Activated T-cell treated with anti-CD3 and anti-CD28 coated beads, Interleukin-2, amount 50 U/mL, for 72 hours (primary cell): ENCODE measurements at regions not wholly inside any gene's neighbourhood (a gene's known extent, or its start where the extent isn't known, plus 50 kb on each side); places are given as distances from the start of the nearest gene placed in this dataset.
A peak's percentile ranks its signal among the peaks of the same experiment; 100 is the strongest.
"Not testable (repeated sequence)": the region's sequence is repeated elsewhere in the genome, so short reads cannot be mapped to it uniquely, and the experiment has no call there.

Experiments used
- ATAC-seq, 2 donors: fragments of 150-1000 bp; cut with Tn5 transposase; replicated peaks in 1 of 2; 2 replicates each; pipeline ENCODE4 v1.10.0; 2021; ENCODE audit warnings: moderate library complexity in 2 of 2, mild to moderate bottlenecking in 1 of 2
- DNase-seq, 2 donors: peaks; one replicate each; pipeline ENCODE4 v3.0.0; 2021 to 2022; ENCODE audit warnings: mixed read lengths in 1 of 2
- H3K27ac Mint-ChIP-seq: one replicate; pipeline ENCODE4 v1.8.0; 2022; ENCODE audit warnings: mild to moderate bottlenecking, moderate library complexity, mixed read lengths
- H3K27me3 Mint-ChIP-seq: one replicate; pipeline ENCODE4 v1.8.0; 2022; ENCODE audit warnings: low read depth, mixed read lengths
- H3K36me3 Mint-ChIP-seq, 2 donors: one replicate each; pipeline ENCODE4 v1.8.0; 2022; ENCODE audit warnings: mixed read lengths in 2 of 2, mild to moderate bottlenecking in 1 of 2; ENCODE audit not compliant: insufficient read depth in 2 of 2
- H3K4me1 Mint-ChIP-seq: one replicate; pipeline ENCODE4 v1.8.0; 2022; ENCODE audit warnings: low read depth, mixed read lengths
- H3K4me3 Mint-ChIP-seq, 2 donors: one replicate each; pipeline ENCODE4 v1.8.0; 2022; ENCODE audit warnings: mild to moderate bottlenecking in 2 of 2, mixed read lengths in 2 of 2, moderate library complexity in 2 of 2
- H3K9me3 Mint-ChIP-seq, 2 donors: one replicate each; pipeline ENCODE4 v1.8.0; 2022; ENCODE audit warnings: mixed read lengths in 2 of 2

DNA sequence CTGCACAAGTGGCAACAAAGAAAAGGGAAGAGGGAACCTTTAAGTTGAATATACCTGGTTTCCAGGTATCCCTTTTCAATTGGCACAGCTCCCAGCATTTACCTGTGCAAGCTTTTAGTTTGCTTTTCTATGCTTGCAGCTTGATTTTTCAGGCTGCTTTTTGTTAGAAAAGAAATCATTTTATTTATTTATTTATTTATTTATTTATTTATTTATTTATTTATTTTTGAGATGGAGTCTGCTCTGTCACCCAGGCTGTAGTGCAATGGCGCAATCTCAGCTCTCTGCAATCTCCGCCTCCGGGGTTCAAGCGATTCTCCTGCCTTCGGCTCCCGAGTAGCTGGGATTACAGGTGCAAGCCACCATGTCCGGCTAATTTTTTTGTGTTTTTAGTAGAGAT, 587.1 kb downstream of the KCNT2 start:
- not testable (repeated sequence) for H3K27me3 Mint-ChIP-seq, H3K27ac Mint-ChIP-seq, H3K4me1 Mint-ChIP-seq, ATAC-seq, H3K36me3 Mint-ChIP-seq, DNase-seq, H3K9me3 Mint-ChIP-seq, H3K4me3 Mint-ChIP-seq

GRCh38 chr1:196009362-196009761, 598.9 kb downstream of the KCNT2 start:
- no peak overlapping the region for H3K27ac Mint-ChIP-seq
- ATAC-seq (no peak), DNase-seq (no peak)
- H3K36me3 Mint-ChIP-seq, result no peaks in the 10 kb centered on the region
- no peaks in the 10 kb centered on the region for H3K27me3 Mint-ChIP-seq
- H3K9me3 Mint-ChIP-seq, result peaks cover 0 to 2% of the 10 kb centered on the region in 2 donors
- H3K4me1 Mint-ChIP-seq, result no peaks in the 10 kb centered on the region
- no peak overlapping the region for H3K4me3 Mint-ChIP-seq

GRCh38 chr1:196007763-196008162, 600.5 kb downstream of the KCNT2 start:
- DNase-seq, result no peak
- H3K9me3 Mint-ChIP-seq, result peaks cover 0 to 2% of the 10 kb centered on the region in 2 donors
- no peaks in the 10 kb centered on the region for H3K27me3 Mint-ChIP-seq
- H3K27ac Mint-ChIP-seq, result no peak overlapping the region
- no peaks in the 10 kb centered on the region for H3K36me3 Mint-ChIP-seq
- no peaks in the 10 kb centered on the region for H3K4me1 Mint-ChIP-seq
- no peak overlapping the region for H3K4me3 Mint-ChIP-seq
- no peak for ATAC-seq

DNA sequence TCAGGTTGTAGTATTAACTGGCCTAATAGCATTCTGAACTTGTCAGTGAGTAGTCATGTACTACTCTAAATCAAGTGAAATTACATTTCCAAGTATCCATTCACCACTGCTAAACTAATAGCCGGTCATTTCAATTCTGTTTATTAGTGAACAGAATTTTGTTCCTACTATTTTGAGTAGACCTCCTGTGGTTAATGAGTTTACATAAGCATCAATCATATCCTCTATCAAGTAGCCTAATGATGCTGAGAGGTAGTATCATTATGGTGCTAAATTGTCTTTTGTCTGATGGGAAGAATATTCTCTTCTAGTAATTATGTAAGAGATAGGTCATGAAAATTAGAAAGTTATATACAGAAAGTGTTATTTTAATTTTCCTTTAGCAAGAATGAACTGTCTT, 602.8 kb downstream of the KCNT2 start:
- H3K27ac Mint-ChIP-seq, result no peak overlapping the region
- DNase-seq, result no peak
- peaks cover 0 to 2% of the 10 kb centered on the region in 2 donors for H3K9me3 Mint-ChIP-seq
- no peaks in the 10 kb centered on the region for H3K4me1 Mint-ChIP-seq
- H3K36me3 Mint-ChIP-seq, result no peaks in the 10 kb centered on the region
- no peaks in the 10 kb centered on the region for H3K27me3 Mint-ChIP-seq
- no peak for ATAC-seq
- no peak overlapping the region for H3K4me3 Mint-ChIP-seq

DNA sequence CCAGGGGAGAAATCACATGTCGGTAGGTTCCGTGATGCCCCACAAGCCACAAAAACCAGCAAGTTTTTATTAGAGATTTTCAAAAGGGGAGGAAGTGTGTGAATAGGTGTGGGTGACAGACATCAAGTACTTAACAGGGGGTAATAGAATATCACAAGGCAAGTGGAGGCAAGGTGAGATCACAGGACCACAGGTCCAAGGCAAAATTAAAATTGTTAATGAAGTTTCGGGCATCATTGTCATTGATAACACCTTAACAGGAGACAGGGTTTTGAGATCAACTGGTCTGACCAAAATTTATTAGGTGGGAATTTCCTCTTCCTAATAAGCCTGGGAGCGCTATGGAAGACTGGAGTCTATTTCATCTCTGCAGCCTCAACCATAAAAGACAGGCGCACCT, 603.9 kb downstream of the KCNT2 start:
- H3K4me1 Mint-ChIP-seq, H3K9me3 Mint-ChIP-seq, H3K27me3 Mint-ChIP-seq, DNase-seq, ATAC-seq, H3K4me3 Mint-ChIP-seq, H3K36me3 Mint-ChIP-seq, H3K27ac Mint-ChIP-seq: not testable (repeated sequence)

- Mint-ChIP-seq H3K4me1 (no peaks in the 10 kb centered on the region), H3K9me3 (peaks cover 0 to 2% of the 10 kb centered on the region in 2 donors), H3K27ac (no peak overlapping the region), H3K4me3 (no peak overlapping the region), H3K27me3 (no peaks in the 10 kb centered on the region), H3K36me3 (no peaks in the 10 kb centered on the region)
- no peak for DNase-seq
- ATAC-seq, result no peak
These were observed 605.3 kb downstream of the KCNT2 start for GRCh38 chr1:196002906-196003305.

- not testable (repeated sequence) for H3K27me3 Mint-ChIP-seq, H3K9me3 Mint-ChIP-seq
These were observed 605.9 kb downstream of the KCNT2 start for GRCh38 chr1:196002296-196002695.

GRCh38 chr1:196001188-196001587, 607.1 kb downstream of the KCNT2 start:
- no peaks in the 10 kb centered on the region for H3K27me3 Mint-ChIP-seq
- DNase-seq, result no peak
- no peaks in the 10 kb centered on the region for H3K4me1 Mint-ChIP-seq
- H3K4me3 Mint-ChIP-seq, result no peak overlapping the region
- H3K27ac Mint-ChIP-seq, result no peak overlapping the region
- no peaks in the 10 kb centered on the region for H3K36me3 Mint-ChIP-seq
- H3K9me3 Mint-ChIP-seq, result no peaks in the 10 kb centered on the region
- no peak for ATAC-seq

More at GRCh38 chr1:196002296-196002695, 605.9 kb downstream of the KCNT2 start:
- not testable (repeated sequence) for ATAC-seq, H3K36me3 Mint-ChIP-seq, DNase-seq, H3K27ac Mint-ChIP-seq, H3K4me3 Mint-ChIP-seq, H3K4me1 Mint-ChIP-seq

- H3K27ac Mint-ChIP-seq, result no peak overlapping the region
- no peaks in the 10 kb centered on the region for H3K36me3 Mint-ChIP-seq
- DNase-seq, result no peak
- no peaks in the 10 kb centered on the region for H3K27me3 Mint-ChIP-seq
- H3K4me1 Mint-ChIP-seq, result no peaks in the 10 kb centered on the region
- no peak for ATAC-seq
- no peaks in the 10 kb centered on the region for H3K9me3 Mint-ChIP-seq
- no peak overlapping the region for H3K4me3 Mint-ChIP-seq
These were observed 609.2 kb downstream of the KCNT2 start for GRCh38 chr1:195999022-195999421.

DNA sequence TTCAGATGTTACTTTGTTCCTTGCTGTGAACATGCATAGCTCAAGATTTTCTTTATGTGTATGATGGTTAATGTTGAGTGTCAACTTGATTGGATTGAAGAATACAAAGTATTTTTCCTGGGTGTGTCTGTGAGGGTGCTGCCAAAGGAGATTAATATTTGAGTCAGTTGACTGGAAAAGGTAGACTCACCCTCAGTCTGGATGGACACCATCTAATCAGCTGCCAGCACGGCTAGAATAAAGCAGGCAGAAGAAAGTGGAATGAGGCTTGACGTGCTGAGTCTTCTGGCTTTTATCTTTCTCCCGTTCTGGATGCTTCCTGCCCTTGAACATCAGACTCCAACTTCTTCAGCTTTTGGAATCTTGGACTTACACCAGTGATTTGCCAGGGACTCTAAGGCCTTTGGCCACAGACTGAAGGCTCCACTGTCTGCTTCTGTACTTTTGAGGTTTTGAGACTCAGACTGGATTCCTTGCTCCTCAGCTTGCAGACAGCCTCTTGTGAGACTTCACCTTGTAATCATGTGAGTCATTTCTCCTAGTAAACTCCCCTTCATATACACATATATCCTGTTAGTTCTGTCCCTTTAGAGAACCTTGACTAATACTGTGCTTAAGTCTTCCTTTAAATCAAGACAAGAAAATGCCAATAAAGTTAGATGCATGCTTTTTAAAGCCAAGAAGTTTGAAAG, 626.6 kb downstream of the KCNT2 start:
- no peaks in the 10 kb centered on the region for H3K4me1 Mint-ChIP-seq
- H3K9me3 Mint-ChIP-seq, result peaks cover 1 to 2% of the 10 kb centered on the region in 2 donors

DNA sequence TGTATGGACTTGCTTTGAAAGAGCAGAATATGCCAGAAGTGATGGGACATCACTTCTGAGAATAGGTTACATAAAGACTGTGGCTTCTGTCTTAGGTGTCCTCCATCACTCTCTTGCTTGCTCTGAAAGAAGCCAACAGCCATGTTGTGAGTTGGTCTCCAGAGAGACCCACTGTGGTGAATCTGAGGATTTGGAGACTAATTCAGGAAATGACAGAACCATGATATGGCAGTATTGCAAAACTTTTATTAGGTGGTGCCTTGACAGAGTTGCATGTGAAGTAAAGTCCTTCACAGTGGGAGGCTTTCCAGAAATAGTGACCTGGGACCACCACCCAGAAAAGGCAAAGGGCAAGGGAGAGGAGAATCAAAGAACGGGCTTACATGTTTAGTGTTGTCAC, 628.6 kb downstream of the KCNT2 start:
- Mint-ChIP-seq H3K27ac (no peak overlapping the region), H3K27me3 (no peaks in the 10 kb centered on the region), H3K9me3 (peaks cover 3% of the 10 kb centered on the region in 2 donors), H3K4me1 (no peaks in the 10 kb centered on the region), H3K36me3 (no peaks in the 10 kb centered on the region), H3K4me3 (no peak overlapping the region)
- no peak for ATAC-seq
- no peak for DNase-seq

More for the DNA sequence above, 626.6 kb downstream of the KCNT2 start:
- Mint-ChIP-seq H3K36me3 (no peaks in the 10 kb centered on the region), H3K27ac (no peak overlapping the region), H3K4me3 (no peak overlapping the region), H3K27me3 (no peaks in the 10 kb centered on the region)
- DNase-seq (no peak), ATAC-seq (no peak)

DNA sequence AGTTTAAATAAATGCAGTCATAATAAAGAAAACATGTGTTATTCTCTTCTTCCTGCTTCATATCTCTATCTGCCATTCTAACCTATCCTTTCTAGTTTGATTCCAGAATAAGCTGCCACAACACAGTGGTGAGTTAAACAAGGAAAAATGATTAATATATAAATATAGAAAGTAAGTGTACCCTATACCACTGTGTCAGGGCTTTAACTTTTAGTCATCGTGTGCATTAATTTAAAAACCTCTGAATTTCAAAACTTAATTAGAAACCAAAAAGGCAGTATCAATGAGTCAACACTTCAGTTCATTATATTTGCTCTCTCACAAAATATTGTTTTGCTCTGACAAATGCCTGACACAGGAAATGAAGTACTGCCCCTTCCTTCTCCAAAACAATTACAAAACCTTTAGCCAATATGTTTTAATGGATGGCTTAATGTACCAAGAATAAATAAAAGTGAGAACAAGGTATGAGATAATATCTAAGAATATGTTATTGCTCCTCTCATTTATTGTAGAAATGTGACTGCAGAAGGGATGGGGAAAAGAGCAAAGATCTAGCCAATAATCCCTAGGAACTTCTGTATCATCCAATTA, 634.8 kb downstream of the KCNT2 start:
- Mint-ChIP-seq H3K36me3 (no peaks in the 10 kb centered on the region), H3K4me3 (no peak overlapping the region), H3K27me3 (no peaks in the 10 kb centered on the region), H3K27ac (no peak overlapping the region), H3K9me3 (peaks cover 1 to 2% of the 10 kb centered on the region in 2 donors), H3K4me1 (no peaks in the 10 kb centered on the region)
- no peak for DNase-seq
- no peak for ATAC-seq

GRCh38 chr1:195971589-195971988, 636.7 kb downstream of the KCNT2 start:
- Mint-ChIP-seq H3K9me3 (peaks cover 1 to 2% of the 10 kb centered on the region in 2 donors), H3K27me3 (no peaks in the 10 kb centered on the region), H3K4me1 (no peaks in the 10 kb centered on the region), H3K27ac (no peak overlapping the region), H3K4me3 (no peak overlapping the region), H3K36me3 (no peaks in the 10 kb centered on the region)
- no peak for ATAC-seq
- no peak for DNase-seq

DNA sequence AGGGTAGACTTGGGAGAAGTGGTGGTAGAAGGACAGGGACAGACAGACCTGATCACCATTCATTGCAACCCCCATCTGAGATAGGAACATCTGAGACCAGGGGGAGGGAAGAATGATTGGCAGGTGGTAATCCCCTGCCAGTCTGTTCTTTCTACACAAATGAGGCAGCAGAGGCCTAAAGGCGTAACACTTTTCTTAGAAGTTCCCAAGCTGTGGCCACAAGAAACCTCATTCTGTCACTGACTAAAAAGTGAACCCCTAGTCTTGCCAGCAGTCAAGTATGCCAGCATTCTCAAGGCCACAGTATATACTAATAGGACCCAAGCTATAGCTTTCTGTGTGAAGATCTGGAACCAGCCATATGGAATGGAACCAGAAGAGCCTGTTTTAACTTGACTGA, 638.0 kb downstream of the KCNT2 start:
- H3K9me3 Mint-ChIP-seq, result no peaks in the 10 kb centered on the region
- peak in 1 of 2 donors; percentile 49 for ATAC-seq
- no peak overlapping the region for H3K4me3 Mint-ChIP-seq
- H3K27ac Mint-ChIP-seq, result no peak overlapping the region
- no peak for DNase-seq
- H3K27me3 Mint-ChIP-seq, result no peaks in the 10 kb centered on the region
- no peaks in the 10 kb centered on the region for H3K4me1 Mint-ChIP-seq
- no peaks in the 10 kb centered on the region for H3K36me3 Mint-ChIP-seq
